Ishikawa (cell line): ENCODE measurements at regions not wholly inside any gene's neighbourhood (a gene's known extent, or its start where the extent isn't known, plus 50 kb on each side); places are given as distances from the start of the nearest gene placed in this dataset.

Source experiments
- CEBPB ChIP-seq: IDR thresholded peaks from 2 replicates; pipeline ENCODE4 v1.6.1; 2012
- EP300 ChIP-seq: IDR thresholded peaks from 2 replicates; pipeline ENCODE4 v1.6.1; 2012; ENCODE audit warnings: borderline replicate concordance
- FOXM1 ChIP-seq: IDR thresholded peaks from 2 replicates; pipeline ENCODE4 v1.6.1; 2012; ENCODE audit warnings: low read depth, borderline replicate concordance
- MAX ChIP-seq: IDR thresholded peaks from 2 replicates; pipeline ENCODE4 v1.6.1; 2012
- RAD21 ChIP-seq: IDR thresholded peaks from 2 replicates; pipeline ENCODE4 v1.6.1; 2012; ENCODE audit warnings: low read depth
- REST ChIP-seq: IDR thresholded peaks from 2 replicates; pipeline ENCODE4 v1.6.1; 2012; ENCODE audit warnings: low read depth, mild to moderate bottlenecking
- TAF1 ChIP-seq: IDR thresholded peaks from 2 replicates; pipeline ENCODE4 v1.6.1; 2012; ENCODE audit warnings: low read depth, mild to moderate bottlenecking
- USF1 ChIP-seq: IDR thresholded peaks from 2 replicates; pipeline ENCODE4 v1.6.1; 2012
- YY1 ChIP-seq: IDR thresholded peaks from 2 replicates; pipeline ENCODE4 v1.6.1; 2012; ENCODE audit warnings: low read depth

GRCh38 chr2:180759631-180760030 is 220.8 kb upstream of the UBE2E3 start:
- no peak for TF ChIP-seq TAF1
- no peak for TF ChIP-seq EP300
- TF ChIP-seq REST = no peak
- no peak for TF ChIP-seq RAD21
- no peak for TF ChIP-seq USF1
- TF ChIP-seq YY1 = no peak
- no peak for TF ChIP-seq MAX
- TF ChIP-seq CEBPB = no peak
- no peak for TF ChIP-seq FOXM1
